ENCODE measurements at regions not wholly inside any gene's neighbourhood (a gene's known extent, or its start where the extent isn't known, plus 50 kb on each side); places are given as distances from the start of the nearest gene placed in this dataset.

DNA sequence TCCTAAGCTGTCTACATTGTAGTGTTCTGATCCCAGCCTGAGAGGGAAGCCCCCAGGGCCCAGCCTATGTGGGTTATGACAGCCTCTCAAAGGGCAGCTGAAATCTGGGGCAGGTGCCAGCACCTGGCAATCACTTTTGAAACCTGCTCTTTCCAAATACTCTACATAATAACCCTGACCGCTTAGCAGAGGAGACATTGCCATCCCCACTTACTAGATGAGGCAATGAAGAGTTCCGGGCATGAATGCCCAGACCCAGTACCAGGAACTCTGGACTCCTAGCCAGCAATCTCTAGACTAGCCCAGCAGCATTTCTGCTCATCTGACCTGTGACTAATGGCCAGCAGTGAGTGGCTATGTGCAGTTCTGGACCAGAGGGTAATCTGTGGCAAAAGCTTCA lies 412.4 kb upstream of the CADM1 start:
- TF ChIP-seq GATA1 (IDR thresholded peaks at IDR 0.05; ENCODE audit: low read depth, low read length) (no peak), POLR2A (IDR thresholded peaks at IDR 0.05; ENCODE audit: low read length) (no peak)
- no peak for DNase-seq

DNA sequence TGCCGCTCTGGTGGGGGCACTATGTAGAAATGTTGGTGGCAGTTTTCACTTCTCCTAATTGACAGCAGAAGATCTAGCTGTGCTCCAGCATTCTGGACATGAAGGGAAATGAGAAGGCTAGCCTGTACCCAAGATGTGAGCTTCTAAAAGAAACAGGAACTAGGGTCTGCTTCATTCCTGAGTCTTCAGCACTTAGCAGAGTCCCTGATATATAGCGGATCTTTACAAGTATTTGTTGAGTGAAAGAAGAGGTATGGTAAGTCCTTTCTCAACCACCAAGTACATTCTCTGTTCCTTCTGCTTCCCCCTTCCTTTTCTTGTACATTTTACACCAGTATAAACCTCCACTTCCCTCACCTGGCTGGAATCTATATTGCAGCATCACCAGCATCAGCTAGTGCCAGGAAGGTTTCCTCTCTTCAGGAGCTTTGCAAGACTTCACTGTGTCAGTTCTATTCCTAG lies 408.3 kb upstream of the CADM1 start:
- no peak for DNase-seq
- TF ChIP-seq POLR2A (IDR thresholded peaks at IDR 0.05; ENCODE audit: low read length) (no peak), GATA1 (IDR thresholded peaks at IDR 0.05; ENCODE audit: low read depth, low read length) (no peak)

DNA sequence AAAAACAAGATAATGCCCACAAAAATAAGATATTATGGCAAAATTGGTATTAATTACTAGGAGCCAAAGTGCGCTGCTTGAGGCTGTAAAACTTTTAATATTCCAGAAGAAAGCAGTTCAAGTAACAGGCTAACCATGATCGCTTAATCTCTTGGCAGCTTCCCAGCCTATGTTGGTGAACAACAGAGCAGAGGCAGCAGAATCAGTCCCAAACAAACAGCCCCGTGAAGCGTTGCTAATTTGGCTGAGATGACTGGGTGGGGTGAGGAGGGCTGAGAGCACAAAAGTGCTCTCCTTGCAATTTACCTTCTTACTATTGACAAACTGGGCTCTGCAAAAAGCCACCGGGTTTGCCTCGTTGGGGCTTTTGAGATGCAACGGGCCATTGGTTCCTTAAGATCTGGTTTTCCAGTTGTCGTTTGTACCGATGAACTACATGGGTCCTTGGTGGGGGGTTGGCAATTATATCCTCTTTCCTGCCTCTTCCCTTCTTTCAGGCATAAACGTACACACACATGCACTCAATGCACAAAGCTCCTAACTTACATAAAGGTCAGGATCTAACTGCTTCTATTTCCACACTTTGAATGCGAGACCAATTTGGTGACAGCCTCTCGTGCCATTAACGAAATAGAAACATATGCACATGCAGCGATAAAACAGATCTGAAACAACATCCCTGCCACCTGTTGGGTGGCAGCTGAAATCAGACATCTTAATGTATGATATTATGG lies 407.6 kb upstream of the CADM1 start:
- TF ChIP-seq POLR2A (IDR thresholded peaks at IDR 0.05; ENCODE audit: low read length) (no peak), GATA1 (IDR thresholded peaks at IDR 0.05; ENCODE audit: low read depth, low read length) (no peak)
- no peak for DNase-seq

DNA sequence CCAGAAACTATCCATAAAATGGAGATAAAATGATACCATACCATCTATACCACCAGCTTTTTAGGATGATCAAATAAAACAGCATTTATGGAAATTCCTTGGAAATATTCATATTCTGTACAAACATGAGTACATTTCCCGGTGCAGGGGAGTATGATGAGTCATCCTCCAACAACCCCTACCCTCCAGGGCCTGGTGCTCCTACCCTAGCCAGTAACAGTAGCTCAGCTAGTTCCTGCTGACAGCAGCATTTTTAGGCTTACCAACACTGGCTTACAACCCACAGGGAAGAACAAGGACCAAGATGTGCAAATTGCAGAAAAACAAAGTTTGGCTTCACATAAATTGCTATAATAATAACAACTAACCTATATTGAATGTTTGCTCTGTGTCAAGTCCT lies 406.2 kb upstream of the CADM1 start:
- TF ChIP-seq POLR2A (IDR thresholded peaks at IDR 0.05; ENCODE audit: low read length), result no peak
- no peak for TF ChIP-seq GATA1 (IDR thresholded peaks at IDR 0.05; ENCODE audit: low read depth, low read length)
- DNase-seq, result no peak

DNA sequence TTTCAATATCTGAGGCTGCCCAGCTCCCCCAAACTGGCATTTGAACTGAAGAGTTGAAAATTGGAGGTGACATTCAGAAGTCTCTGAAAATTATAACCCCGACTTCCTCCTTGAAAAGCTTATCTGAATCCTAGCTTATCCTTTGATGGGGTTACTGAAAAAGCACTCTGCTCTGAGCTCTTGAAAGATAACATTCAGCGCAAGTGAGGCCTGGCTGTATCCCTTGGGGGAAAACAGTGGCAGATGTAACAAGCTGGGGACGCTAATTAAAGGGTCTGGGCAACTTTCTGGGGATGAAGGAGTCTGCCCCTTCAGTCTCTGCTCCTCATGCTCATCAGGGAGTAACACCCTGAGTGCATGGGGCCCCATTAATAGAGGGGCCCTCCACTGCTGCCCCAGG lies 402.0 kb upstream of the CADM1 start:
- no peak for DNase-seq

DNA sequence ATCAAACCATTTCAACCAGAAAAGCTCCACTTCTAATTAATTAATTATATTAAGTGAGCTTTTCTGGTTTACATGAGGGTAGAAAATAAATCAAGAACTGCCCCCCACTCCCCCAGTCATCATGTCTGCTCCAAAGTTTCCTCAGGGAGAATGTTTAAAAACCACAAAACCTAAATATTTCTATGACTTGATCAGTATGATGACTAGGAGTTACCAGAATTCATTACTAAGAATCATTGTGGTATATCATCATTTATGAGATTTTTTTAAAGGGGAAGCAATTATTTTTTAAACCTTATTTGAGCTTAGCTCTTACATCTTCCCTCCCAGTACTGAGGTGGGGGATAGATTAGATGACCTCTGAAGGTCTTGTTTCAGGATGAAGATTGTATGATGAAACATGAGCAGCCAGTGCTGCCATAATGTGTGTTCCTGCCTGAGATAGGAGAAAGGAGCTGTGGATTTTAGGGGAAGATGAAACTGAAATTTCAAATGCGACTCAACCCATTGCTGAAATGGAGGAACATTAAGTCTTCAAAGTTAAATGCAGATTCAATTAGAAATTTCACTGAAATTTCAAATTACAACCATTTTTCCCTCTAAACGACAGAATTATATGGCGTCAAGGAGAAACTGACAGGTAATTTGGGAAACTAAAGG lies 401.3 kb upstream of the CADM1 start:
- TF ChIP-seq GATA1 (IDR thresholded peaks at IDR 0.05; ENCODE audit: low read depth, low read length), result no peak
- no peak for TF ChIP-seq POLR2A (IDR thresholded peaks at IDR 0.05; ENCODE audit: low read length)
- no peak for DNase-seq

More for the DNA sequence above, 402.0 kb upstream of the CADM1 start:
- TF ChIP-seq GATA1 (IDR thresholded peaks at IDR 0.05; ENCODE audit: low read depth, low read length), result no peak
- no peak for TF ChIP-seq POLR2A (IDR thresholded peaks at IDR 0.05; ENCODE audit: low read length)

DNA sequence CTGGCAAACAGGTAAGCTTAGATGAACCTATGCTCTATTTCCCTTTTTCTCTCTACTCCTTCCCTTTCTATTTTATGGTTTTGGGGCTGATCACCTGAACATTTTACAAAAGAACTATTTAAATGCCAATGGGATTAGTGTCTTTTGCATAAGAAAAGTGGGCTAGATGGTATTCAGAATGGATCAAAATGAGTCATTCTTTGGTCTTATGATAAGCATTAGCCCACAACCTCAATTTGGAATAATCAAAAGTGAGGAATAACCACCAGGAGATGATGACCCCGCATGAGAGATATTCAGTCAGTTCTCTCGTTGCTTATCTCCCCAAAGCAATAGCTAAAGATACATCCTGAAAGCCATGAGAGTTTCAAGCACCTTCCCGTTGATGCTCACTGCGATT lies 399.0 kb upstream of the CADM1 start:
- no peak for TF ChIP-seq POLR2A (IDR thresholded peaks at IDR 0.05; ENCODE audit: low read length)
- TF ChIP-seq GATA1 (IDR thresholded peaks at IDR 0.05; ENCODE audit: low read depth, low read length), result no peak
- no peak for DNase-seq

DNA sequence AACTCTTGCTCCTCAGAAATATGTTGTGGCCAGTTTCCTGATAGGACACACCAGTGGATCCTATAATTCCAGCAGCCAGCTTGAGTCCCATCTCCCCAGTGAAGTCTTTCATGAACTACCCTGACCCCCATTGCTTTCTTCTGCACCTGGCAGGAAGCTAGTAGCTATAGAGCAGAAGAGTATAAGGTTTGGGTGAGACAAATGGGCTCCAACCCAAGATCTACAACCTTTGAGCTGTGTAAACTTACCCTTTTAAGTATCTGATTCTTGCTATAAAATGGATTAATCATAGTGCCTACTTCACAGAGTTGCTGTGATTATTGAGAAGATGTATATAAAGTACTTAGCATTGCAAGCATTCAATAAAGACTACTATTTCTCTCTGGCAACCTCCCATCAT lies 396.9 kb upstream of the CADM1 start:
- no peak for TF ChIP-seq GATA1 (IDR thresholded peaks at IDR 0.05; ENCODE audit: low read depth, low read length)
- no peak for TF ChIP-seq POLR2A (IDR thresholded peaks at IDR 0.05; ENCODE audit: low read length)

DNA sequence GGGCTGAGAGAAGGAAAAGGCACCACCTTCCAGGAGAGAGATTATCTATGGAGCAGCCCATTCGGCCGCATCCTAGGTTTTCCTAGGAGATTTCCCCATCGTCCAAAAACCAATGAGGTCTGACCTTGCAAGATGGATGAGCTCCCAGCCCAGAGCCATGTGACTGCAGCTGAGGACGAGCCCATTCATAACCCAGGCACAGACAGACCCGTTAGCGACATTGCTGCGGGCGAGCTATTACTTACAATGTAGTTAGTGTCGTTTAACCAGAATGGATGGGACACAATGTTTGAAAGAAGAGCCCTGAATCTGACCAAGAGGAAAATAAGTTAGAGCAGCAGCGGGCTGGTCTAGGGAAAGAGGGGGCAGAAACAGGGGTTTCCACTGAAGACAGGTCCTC lies 395.9 kb upstream of the CADM1 start:
- no peak for TF ChIP-seq GATA1 (IDR thresholded peaks at IDR 0.05; ENCODE audit: low read depth, low read length)
- no peak for TF ChIP-seq POLR2A (IDR thresholded peaks at IDR 0.05; ENCODE audit: low read length)
- DNase-seq, result no peak

More for the DNA sequence above, 396.9 kb upstream of the CADM1 start:
- DNase-seq, result no peak

DNA sequence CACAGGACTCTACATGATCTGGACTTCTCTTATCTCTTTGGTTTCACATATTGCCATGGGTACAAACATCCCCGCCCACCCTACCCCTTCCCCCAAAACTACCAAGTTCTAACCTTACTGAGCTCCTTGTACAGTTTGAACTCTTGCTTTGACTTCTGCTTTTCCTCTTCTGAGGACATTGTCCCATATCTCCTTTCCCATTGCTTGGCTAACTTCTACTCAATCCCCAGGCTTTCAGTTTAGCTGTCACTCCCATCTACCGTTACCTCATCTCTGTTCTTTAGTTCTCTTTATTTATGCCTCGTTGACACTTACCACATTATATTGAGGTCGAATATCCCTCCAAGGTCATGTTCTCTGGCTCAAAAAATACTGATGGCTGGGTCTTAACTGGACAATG lies 393.5 kb upstream of the CADM1 start:
- no peak for TF ChIP-seq GATA1 (IDR thresholded peaks at IDR 0.05; ENCODE audit: low read depth, low read length)
- no peak for TF ChIP-seq POLR2A (IDR thresholded peaks at IDR 0.05; ENCODE audit: low read length)

DNA sequence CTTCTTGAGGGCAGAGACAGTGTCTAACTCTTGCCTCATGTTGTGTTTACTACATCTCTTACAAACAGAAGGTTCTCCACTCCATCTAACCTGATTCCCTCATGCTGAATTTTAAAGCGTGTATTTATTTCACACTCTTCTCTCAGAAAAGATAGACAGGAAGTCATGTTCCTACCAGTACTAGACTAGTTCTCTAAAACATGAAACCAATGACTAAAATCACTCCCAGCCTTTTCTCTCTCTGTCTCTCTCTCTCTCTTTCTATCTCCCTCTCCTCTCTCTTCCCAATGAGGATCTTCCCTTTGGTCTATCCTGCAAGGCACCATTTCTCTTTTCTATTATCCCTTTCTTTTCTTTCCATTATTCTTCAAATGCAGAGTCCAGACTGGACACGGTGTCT lies 391.9 kb upstream of the CADM1 start:
- TF ChIP-seq POLR2A (IDR thresholded peaks at IDR 0.05; ENCODE audit: low read length), result no peak
- no peak for TF ChIP-seq GATA1 (IDR thresholded peaks at IDR 0.05; ENCODE audit: low read depth, low read length)

More for the DNA sequence above, 393.5 kb upstream of the CADM1 start:
- no peak for DNase-seq

DNA sequence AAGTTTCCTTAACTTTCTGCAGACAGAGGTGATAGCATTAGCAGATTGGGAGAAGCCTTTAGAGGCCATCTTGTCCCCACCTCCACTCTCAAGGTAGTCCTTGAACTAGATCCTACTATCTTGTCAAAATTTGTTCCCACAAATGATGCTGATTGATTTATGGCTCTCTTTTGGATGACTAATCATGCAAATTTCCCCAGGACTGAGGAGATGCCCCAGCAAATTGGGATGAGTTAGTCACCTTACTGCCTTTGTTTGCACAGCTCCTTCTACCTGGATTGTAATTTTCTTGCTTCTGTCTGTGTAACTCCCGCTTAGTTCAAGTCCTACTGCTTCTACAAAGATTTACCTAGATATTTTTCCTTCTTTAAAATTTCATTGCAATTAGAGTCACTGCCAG lies 391.4 kb upstream of the CADM1 start:
- DNase-seq, result no peak
- no peak for TF ChIP-seq POLR2A (IDR thresholded peaks at IDR 0.05; ENCODE audit: low read length)
- no peak for TF ChIP-seq GATA1 (IDR thresholded peaks at IDR 0.05; ENCODE audit: low read depth, low read length)

More for the DNA sequence above, 391.9 kb upstream of the CADM1 start:
- no peak for DNase-seq

DNA sequence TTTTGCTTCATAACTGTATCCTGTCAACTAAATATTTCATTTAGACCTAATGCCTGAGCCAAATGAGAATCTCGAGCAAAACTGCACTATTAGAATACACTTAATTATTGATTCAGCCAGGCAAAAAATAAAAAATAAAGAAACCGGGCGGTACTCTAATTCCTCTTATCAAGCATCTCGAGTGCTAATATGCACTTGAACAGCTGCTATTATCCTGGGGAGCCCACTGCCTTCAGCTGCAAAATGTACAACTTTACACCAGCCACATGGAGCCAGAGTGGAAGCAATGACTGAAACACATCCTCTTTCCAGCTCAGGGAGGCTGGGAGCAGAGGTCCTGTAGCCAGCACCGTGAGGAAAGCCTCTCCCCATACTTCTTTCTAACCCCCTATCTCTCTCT lies 390.0 kb upstream of the CADM1 start:
- TF ChIP-seq GATA1 (IDR thresholded peaks at IDR 0.05; ENCODE audit: low read depth, low read length), result no peak
- no peak for TF ChIP-seq POLR2A (IDR thresholded peaks at IDR 0.05; ENCODE audit: low read length)
- no peak for DNase-seq

DNA sequence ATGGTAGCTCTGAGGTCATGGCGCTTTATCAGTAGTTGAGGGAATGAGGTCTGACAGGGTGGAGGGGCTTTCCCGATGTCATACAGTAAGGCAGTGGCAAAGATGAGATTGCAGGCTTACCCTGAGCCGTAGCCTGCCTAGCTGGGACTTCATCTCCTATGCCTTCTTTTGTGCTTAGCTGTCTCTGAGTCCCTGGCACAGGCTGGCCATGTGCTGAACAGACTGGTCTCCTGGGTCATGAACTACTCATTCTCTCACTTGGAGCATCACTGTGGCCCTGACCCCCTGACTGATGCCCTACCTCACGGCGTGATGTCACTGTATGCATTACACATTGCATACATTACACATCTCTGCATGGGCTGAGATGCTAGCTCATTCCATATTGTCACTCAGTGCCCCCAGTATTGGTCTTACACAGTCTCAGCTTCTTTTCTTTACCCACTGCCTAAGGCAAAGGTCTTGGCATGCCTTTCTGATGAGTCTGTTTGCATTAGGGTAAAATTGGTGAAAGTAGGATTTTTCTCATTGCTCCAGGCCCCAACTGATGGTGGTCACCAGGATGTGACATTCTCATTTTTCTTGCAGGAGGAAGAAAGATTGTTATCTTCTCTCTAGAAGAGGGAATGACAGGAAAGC lies 389.4 kb upstream of the CADM1 start:
- no peak for TF ChIP-seq POLR2A (IDR thresholded peaks at IDR 0.05; ENCODE audit: low read length)
- no peak for TF ChIP-seq GATA1 (IDR thresholded peaks at IDR 0.05; ENCODE audit: low read depth, low read length)
- no peak for DNase-seq

All from erythroblast (primary cell).